Fibroblast of lung (primary cell): ENCODE measurements at regions not wholly inside any gene's neighbourhood (a gene's known extent, or its start where the extent isn't known, plus 50 kb on each side); places are given as distances from the start of the nearest gene placed in this dataset.

Experiments used
- DNase-seq, 2 donors: peaks; one replicate each; pipeline versions ENCODE4 v3.0.0 to v3.0.0-alpha.2; 2010; ENCODE audit warnings: low read depth in 2 of 2
- H2AFZ ChIP-seq: 2 replicates; pipeline ENCODE4 v1.5.1; 2012; ENCODE audit warnings: low read length, control low read depth, inconsistent platforms
- H3K27ac ChIP-seq: 2 replicates; pipeline ENCODE4 v1.5.1; 2011; ENCODE audit warnings: low read length, control low read depth; ENCODE audit not compliant: insufficient read depth
- H3K27me3 ChIP-seq: 2 replicates; pipeline ENCODE4 v1.5.1; 2011; ENCODE audit warnings: mild to moderate bottlenecking, low read length; ENCODE audit not compliant: control insufficient read depth, insufficient read depth
- H3K36me3 ChIP-seq: 2 replicates; pipeline ENCODE4 v1.5.1; 2011; ENCODE audit warnings: low read length; ENCODE audit not compliant: control insufficient read depth, insufficient read depth
- H3K4me1 ChIP-seq: 2 replicates; pipeline ENCODE4 v1.5.1; 2011; ENCODE audit warnings: low read length; ENCODE audit not compliant: control insufficient read depth, insufficient read depth; ENCODE audit errors: extremely low read depth
- H3K4me2 ChIP-seq: 2 replicates; pipeline ENCODE4 v1.5.1; 2011; ENCODE audit warnings: low read length, control low read depth; ENCODE audit not compliant: insufficient read depth; ENCODE audit errors: extremely low read depth
- H3K4me3 ChIP-seq, 4 experiments: fragments of 200-600 bp in 1 of 4; sonication (generic) in 1 of 4; replicated peaks in 1 of 4; 2 replicates each; pipeline ENCODE4 v1.5.1; 2011 to 2016; ENCODE audit warnings: low read length in 4 of 4, low read depth in 3 of 4, mild to moderate bottlenecking in 3 of 4, control low read depth in 2 of 4, inconsistent platforms in 1 of 4, mixed read lengths in 1 of 4; ENCODE audit not compliant: insufficient read depth in 1 of 4; ENCODE audit errors: control extremely low read depth in 1 of 4
- H3K79me2 ChIP-seq: 2 replicates; pipeline ENCODE4 v1.5.1; 2012; ENCODE audit warnings: mild to moderate bottlenecking, low read length, inconsistent platforms; ENCODE audit not compliant: control insufficient read depth, insufficient read depth
- H3K9ac ChIP-seq: 2 replicates; pipeline ENCODE4 v1.5.1; 2011; ENCODE audit warnings: mild to moderate bottlenecking, low read length, control low read depth; ENCODE audit not compliant: insufficient read depth
- H3K9me3 ChIP-seq: 2 replicates; pipeline ENCODE4 v1.5.1; 2012; ENCODE audit warnings: low read depth, low read length; ENCODE audit not compliant: control insufficient read depth, insufficient read depth
- H4K20me1 ChIP-seq: 2 replicates; pipeline ENCODE4 v1.5.1; 2011; ENCODE audit warnings: low read length; ENCODE audit not compliant: control insufficient read depth, insufficient read depth; ENCODE audit errors: extremely low read depth
- EZH2 ChIP-seq: IDR thresholded peaks from 2 replicates; pipeline ENCODE4 v1.5.1; 2012; ENCODE audit warnings: low read length, control low read depth, mild to moderate bottlenecking; ENCODE audit errors: missing control alignments
- TF ChIP-seq, protein P1 (sequence below), 2 donors: IDR thresholded peaks in 1 of 2; conservative IDR thresholded peaks in 1 of 2; 1 replicate in 1 of 2; 2 replicates in 1 of 2; pipeline ENCODE4 v1.5.1; 2011 to 2012; ENCODE audit warnings: low read length in 2 of 2, control low read depth in 1 of 2, inconsistent platforms in 1 of 2, low read depth in 1 of 2, mild to moderate bottlenecking in 1 of 2

DNA sequence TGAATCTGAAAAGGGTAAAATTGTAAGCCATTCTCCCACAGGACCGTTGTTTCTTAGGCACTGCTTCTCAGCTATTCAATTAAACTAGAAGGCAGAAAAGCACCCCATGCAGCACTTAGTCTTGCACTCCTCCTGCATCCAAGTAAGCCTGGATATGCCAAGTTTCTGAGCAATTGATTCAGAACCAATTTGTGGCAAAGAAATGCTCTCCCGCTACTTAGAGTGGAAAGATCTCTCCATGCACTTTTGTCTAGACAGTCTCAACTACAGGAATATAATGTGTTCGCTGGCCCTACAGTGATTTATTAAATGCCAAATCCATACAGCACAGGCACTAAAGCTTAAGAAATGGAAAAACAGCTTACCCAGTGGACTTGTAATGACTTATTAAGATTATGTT lies 338.5 kb downstream of the HACE1 start:
- no peak overlapping the region for H3K4me2 ChIP-seq
- no peaks in the 10 kb centered on the region for H3K36me3 ChIP-seq
- H3K27ac ChIP-seq, result no peak overlapping the region
- H4K20me1 ChIP-seq, result no peaks in the 10 kb centered on the region
- no peaks in the 10 kb centered on the region for H3K4me1 ChIP-seq
- H3K79me2 ChIP-seq, result no peaks in the 10 kb centered on the region
- TF ChIP-seq, protein P1, sequence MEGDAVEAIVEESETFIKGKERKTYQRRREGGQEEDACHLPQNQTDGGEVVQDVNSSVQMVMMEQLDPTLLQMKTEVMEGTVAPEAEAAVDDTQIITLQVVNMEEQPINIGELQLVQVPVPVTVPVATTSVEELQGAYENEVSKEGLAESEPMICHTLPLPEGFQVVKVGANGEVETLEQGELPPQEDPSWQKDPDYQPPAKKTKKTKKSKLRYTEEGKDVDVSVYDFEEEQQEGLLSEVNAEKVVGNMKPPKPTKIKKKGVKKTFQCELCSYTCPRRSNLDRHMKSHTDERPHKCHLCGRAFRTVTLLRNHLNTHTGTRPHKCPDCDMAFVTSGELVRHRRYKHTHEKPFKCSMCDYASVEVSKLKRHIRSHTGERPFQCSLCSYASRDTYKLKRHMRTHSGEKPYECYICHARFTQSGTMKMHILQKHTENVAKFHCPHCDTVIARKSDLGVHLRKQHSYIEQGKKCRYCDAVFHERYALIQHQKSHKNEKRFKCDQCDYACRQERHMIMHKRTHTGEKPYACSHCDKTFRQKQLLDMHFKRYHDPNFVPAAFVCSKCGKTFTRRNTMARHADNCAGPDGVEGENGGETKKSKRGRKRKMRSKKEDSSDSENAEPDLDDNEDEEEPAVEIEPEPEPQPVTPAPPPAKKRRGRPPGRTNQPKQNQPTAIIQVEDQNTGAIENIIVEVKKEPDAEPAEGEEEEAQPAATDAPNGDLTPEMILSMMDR (conservative IDR thresholded peaks at IDR 0.05 in 1 of 2, IDR thresholded peaks at IDR 0.05 in 1 of 2; ENCODE audit: low read depth in 1 of 2, low read length in 2 of 2), result no peak
- TF ChIP-seq EZH2, result no peak
- no peak overlapping the region for H3K4me3 ChIP-seq
- no peak overlapping the region for H3K9ac ChIP-seq
- no peaks in the 10 kb centered on the region for H3K27me3 ChIP-seq
- no peak for DNase-seq
- H3K9me3 ChIP-seq, result no peaks in the 10 kb centered on the region
- H2AFZ ChIP-seq, result no peak overlapping the region

DNA sequence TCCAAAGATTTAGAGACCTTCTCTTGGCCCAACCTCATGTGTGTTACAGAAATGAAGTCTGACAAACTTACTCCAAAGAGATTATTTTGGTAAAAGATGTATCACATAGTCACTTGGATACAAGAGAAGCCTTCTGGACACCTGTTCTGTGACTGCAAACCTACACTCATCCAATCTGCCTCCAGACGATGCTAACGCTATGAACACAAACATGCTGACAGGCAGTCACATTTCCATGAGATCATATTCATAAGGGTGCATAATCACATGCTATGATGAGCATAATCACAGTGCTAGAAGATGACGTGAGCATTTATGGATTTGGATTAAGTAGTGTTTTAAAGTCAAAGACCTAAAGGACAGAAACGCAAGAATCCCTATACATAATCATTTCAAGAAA lies 340.2 kb downstream of the HACE1 start:
- no peak overlapping the region for H3K9ac ChIP-seq
- H2AFZ ChIP-seq, result no peak overlapping the region
- no peaks in the 10 kb centered on the region for H3K27me3 ChIP-seq
- no peak for DNase-seq
- no peaks in the 10 kb centered on the region for H3K79me2 ChIP-seq
- H3K36me3 ChIP-seq, result no peaks in the 10 kb centered on the region
- no peaks in the 10 kb centered on the region for H4K20me1 ChIP-seq
- no peaks in the 10 kb centered on the region for H3K9me3 ChIP-seq
- no peak overlapping the region for H3K4me2 ChIP-seq
- no peaks in the 10 kb centered on the region for H3K4me1 ChIP-seq
- no peak for TF ChIP-seq EZH2
- TF ChIP-seq, protein P1 (conservative IDR thresholded peaks at IDR 0.05 in 1 of 2, IDR thresholded peaks at IDR 0.05 in 1 of 2; ENCODE audit: low read depth in 1 of 2, low read length in 2 of 2), result no peak
- H3K4me3 ChIP-seq, result no peak overlapping the region
- no peak overlapping the region for H3K27ac ChIP-seq

DNA sequence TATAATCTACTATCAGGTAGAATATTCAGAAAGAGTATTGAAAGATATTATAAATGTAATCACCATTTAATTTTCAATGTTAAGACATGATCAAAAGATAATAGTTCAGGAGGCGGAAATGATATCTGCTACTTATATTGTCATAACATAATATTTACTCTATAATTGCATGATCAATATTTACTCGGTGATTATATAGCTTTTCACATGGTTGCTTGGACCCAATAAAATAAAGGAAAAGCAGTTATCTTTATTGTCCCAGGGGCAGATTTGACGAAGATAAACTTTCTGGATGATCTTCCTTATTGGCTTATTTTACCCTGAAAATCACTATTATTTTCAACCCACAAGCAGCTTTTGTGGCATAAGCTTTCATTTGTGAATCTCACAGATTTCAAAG lies 350.4 kb downstream of the HACE1 start:
- TF ChIP-seq, protein P1 (conservative IDR thresholded peaks at IDR 0.05 in 1 of 2, IDR thresholded peaks at IDR 0.05 in 1 of 2; ENCODE audit: low read depth in 1 of 2, low read length in 2 of 2), result no peak
- no peak for TF ChIP-seq EZH2
- Histone ChIP-seq H3K27ac (no peak overlapping the region), H3K9ac (no peak overlapping the region), H3K27me3 (no peaks in the 10 kb centered on the region), H3K9me3 (no peaks in the 10 kb centered on the region), H3K36me3 (no peaks in the 10 kb centered on the region), H2AFZ (no peak overlapping the region), H4K20me1 (no peaks in the 10 kb centered on the region), H3K4me3 (no peak overlapping the region), H3K4me2 (no peak overlapping the region), H3K79me2 (no peaks in the 10 kb centered on the region), H3K4me1 (no peaks in the 10 kb centered on the region)
- DNase-seq, result no peak
